ENCODE measurements at regions not wholly inside any gene's neighbourhood (a gene's known extent, or its start where the extent isn't known, plus 50 kb on each side); places are given as distances from the start of the nearest gene placed in this dataset.

- TF ChIP-seq EZH2 (IDR thresholded peaks at IDR 0.05; ENCODE audit: borderline replicate concordance, insufficient read depth, low read depth, low read length, poor library complexity, severe bottlenecking) (no peak), CTCF (IDR thresholded peaks at IDR 0.05) (no peak)
- no peak overlapping the region for H2AFZ ChIP-seq (ENCODE audit: insufficient read depth, low read depth, low read length, poor library complexity, severe bottlenecking)
- H3K4me1 ChIP-seq (ENCODE audit: control insufficient read depth in 2 of 2, insufficient read depth in 2 of 2, low read length in 2 of 2) = no peaks in the 10 kb centered on the region
- H3K4me2 ChIP-seq (replicated peaks; ENCODE audit: low read depth, low read length, poor library complexity, severe bottlenecking) = no peak overlapping the region
- H3K27ac ChIP-seq (ENCODE audit: low read length in 2 of 2) = no peak overlapping the region
- H3K27me3 ChIP-seq (replicated peaks in 1 of 4; ENCODE audit: control extremely low read depth in 1 of 4, control insufficient read depth in 3 of 4, insufficient read depth in 4 of 4, low read length in 3 of 4) = no peaks in the 10 kb centered on the region
- WGBS (ENCODE audit: insufficient coverage) = 75% methylated on average over 2 of the region's 3 CpGs
- POLR2A ChIA-PET = no interaction called here
- H3K4me1 Mint-ChIP-seq = no peaks in the 10 kb centered on the region
- no peak overlapping the region for H3K4me3 Mint-ChIP-seq
- H3K27me3 Mint-ChIP-seq = no peaks in the 10 kb centered on the region
- no peak overlapping the region for H3K27ac Mint-ChIP-seq
- ATAC-seq (ENCODE audit: low read depth) = no peak
- intact Hi-C loops (cut with micrococcal nuclease) = no loop called here
- no peaks in the 10 kb centered on the region for H4K20me1 ChIP-seq (ENCODE audit: control insufficient read depth, insufficient read depth, low read length, poor library complexity, severe bottlenecking)
- H3K36me3 ChIP-seq (replicated peaks in 1 of 2; ENCODE audit: control extremely low read depth in 1 of 2, control insufficient read depth in 1 of 2, extremely low read depth in 1 of 2, insufficient read depth in 2 of 2, low read length in 1 of 2) = no peaks in the 10 kb centered on the region
- DNase-seq = no peak
- H3K9me3 ChIP-seq (ENCODE audit: control extremely low read depth in 1 of 3, control insufficient read depth in 2 of 3, insufficient read depth in 1 of 3, low read length in 2 of 3) = no peaks in the 10 kb centered on the region
- CTCF ChIA-PET = no interaction called here
- H3K79me2 ChIP-seq (ENCODE audit: control insufficient read depth, insufficient read depth, low read length) = no peaks in the 10 kb centered on the region
- no peaks in the 10 kb centered on the region for H3K9me3 Mint-ChIP-seq (ENCODE audit: insufficient read depth)
- H3K9ac ChIP-seq (ENCODE audit: low read length) = no peak overlapping the region
- no peak overlapping the region for H3K4me3 ChIP-seq (ENCODE audit: control extremely low read depth in 1 of 5, extremely low read depth in 1 of 5, insufficient read depth in 1 of 5, low read depth in 2 of 5, low read length in 4 of 5)
Measured at GRCh38 chr1:214898718-214899117, 183.8 kb upstream of the KCNK2 start.

GRCh38 chr1:214899908-214900460 is 182.6 kb upstream of the KCNK2 start:
- H4K20me1 ChIP-seq (ENCODE audit: control insufficient read depth, insufficient read depth, low read length, poor library complexity, severe bottlenecking) = no peaks in the 10 kb centered on the region
- H3K9me3 ChIP-seq (ENCODE audit: control extremely low read depth in 1 of 3, control insufficient read depth in 2 of 3, insufficient read depth in 1 of 3, low read length in 2 of 3) = no peaks in the 10 kb centered on the region
- intact Hi-C loops (cut with micrococcal nuclease) = no loop called here
- no peaks in the 10 kb centered on the region for H3K36me3 ChIP-seq (replicated peaks in 1 of 2; ENCODE audit: control extremely low read depth in 1 of 2, control insufficient read depth in 1 of 2, extremely low read depth in 1 of 2, insufficient read depth in 2 of 2, low read length in 1 of 2)
- no peak overlapping the region for H3K27ac ChIP-seq (ENCODE audit: low read length in 2 of 2)
- no peak overlapping the region for H3K9ac ChIP-seq (ENCODE audit: low read length)
- no peak overlapping the region for H3K4me2 ChIP-seq (replicated peaks; ENCODE audit: low read depth, low read length, poor library complexity, severe bottlenecking)
- no peaks in the 10 kb centered on the region for H3K27me3 Mint-ChIP-seq
- no peaks in the 10 kb centered on the region for H3K9me3 Mint-ChIP-seq (ENCODE audit: insufficient read depth)
- POLR2A ChIA-PET = no interaction called here
- no peak overlapping the region for H2AFZ ChIP-seq (ENCODE audit: insufficient read depth, low read depth, low read length, poor library complexity, severe bottlenecking)
- H3K4me1 Mint-ChIP-seq = no peaks in the 10 kb centered on the region
- H3K27me3 ChIP-seq (replicated peaks in 1 of 4; ENCODE audit: control extremely low read depth in 1 of 4, control insufficient read depth in 3 of 4, insufficient read depth in 4 of 4, low read length in 3 of 4) = no peaks in the 10 kb centered on the region
- H3K27ac Mint-ChIP-seq = no peak overlapping the region
- ATAC-seq (ENCODE audit: low read depth) = no peak
- CTCF ChIA-PET = no interaction called here
- no peak overlapping the region for H3K4me3 Mint-ChIP-seq
- H3K4me3 ChIP-seq (ENCODE audit: control extremely low read depth in 1 of 5, extremely low read depth in 1 of 5, insufficient read depth in 1 of 5, low read depth in 2 of 5, low read length in 4 of 5) = no peak overlapping the region
- H3K4me1 ChIP-seq (ENCODE audit: control insufficient read depth in 2 of 2, insufficient read depth in 2 of 2, low read length in 2 of 2) = no peaks in the 10 kb centered on the region
- no peaks in the 10 kb centered on the region for H3K79me2 ChIP-seq (ENCODE audit: control insufficient read depth, insufficient read depth, low read length)
- TF ChIP-seq CTCF (IDR thresholded peaks at IDR 0.05) (no peak), EZH2 (IDR thresholded peaks at IDR 0.05; ENCODE audit: borderline replicate concordance, insufficient read depth, low read depth, low read length, poor library complexity, severe bottlenecking) (no peak)
- DNase-seq = no peak
